A204.1 (cell line): ENCODE measurements at regions not wholly inside any gene's neighbourhood (a gene's known extent, or its start where the extent isn't known, plus 50 kb on each side); places are given as distances from the start of the nearest gene placed in this dataset.
"Not testable (repeated sequence)": the region's sequence is repeated elsewhere in the genome, so short reads cannot be mapped to it uniquely, and the experiment has no call there.

Experiments used
- FAIRE-seq: peaks from 2 replicates; lab custom pipeline; 2012; peaks lifted over from hg19 to GRCh38; lab: Jason Lieb, UNC

GRCh38 chr2:56515399-56515798, 331.6 kb downstream of the CCDC85A start:
- no peak for FAIRE-seq

GRCh38 chr2:56519806-56520205, 336.0 kb downstream of the CCDC85A start:
- FAIRE-seq = no peak

- no peak for FAIRE-seq
These were observed 338.9 kb downstream of the CCDC85A start for GRCh38 chr2:56522605-56523089.

GRCh38 chr2:56523816-56524215, 340.0 kb downstream of the CCDC85A start:
- no peak for FAIRE-seq

- no peak for FAIRE-seq
These were observed 348.1 kb downstream of the CCDC85A start for GRCh38 chr2:56531668-56532420.

GRCh38 chr2:56534321-56534720, 350.5 kb downstream of the CCDC85A start:
- no peak for FAIRE-seq

GRCh38 chr2:56537756-56538155, 354.0 kb downstream of the CCDC85A start:
- FAIRE-seq = no peak

- FAIRE-seq = no peak
These were observed 355.8 kb downstream of the CCDC85A start for GRCh38 chr2:56539618-56540017.

- no peak for FAIRE-seq
These were observed 356.7 kb downstream of the CCDC85A start for GRCh38 chr2:56540467-56540866.

GRCh38 chr2:56540916-56541315, 357.1 kb downstream of the CCDC85A start:
- no peak for FAIRE-seq

- no peak for FAIRE-seq
These were observed 358.4 kb downstream of the CCDC85A start for GRCh38 chr2:56542213-56542612.

- FAIRE-seq = no peak
These were observed 381.4 kb downstream of the CCDC85A start for GRCh38 chr2:56565143-56565542.

- FAIRE-seq = no peak
These were observed 387.3 kb downstream of the CCDC85A start for GRCh38 chr2:56571074-56571473.

GRCh38 chr2:56576001-56576400, 392.2 kb downstream of the CCDC85A start:
- FAIRE-seq = no peak

GRCh38 chr2:56580242-56580641, 396.5 kb downstream of the CCDC85A start:
- no peak for FAIRE-seq

- no peak for FAIRE-seq
These were observed 398.8 kb downstream of the CCDC85A start for GRCh38 chr2:56582570-56582969.

GRCh38 chr2:56583796-56584315, 400.1 kb downstream of the CCDC85A start:
- no peak for FAIRE-seq

GRCh38 chr2:56587456-56587855, 403.7 kb downstream of the CCDC85A start:
- no peak for FAIRE-seq

- no peak for FAIRE-seq
These were observed 405.4 kb downstream of the CCDC85A start for GRCh38 chr2:56589194-56589593.

- FAIRE-seq = no peak
These were observed 406.0 kb downstream of the CCDC85A start for GRCh38 chr2:56589835-56590234.

- FAIRE-seq = no peak
These were observed 406.8 kb downstream of the CCDC85A start for GRCh38 chr2:56590611-56591010.

- not testable (repeated sequence) for FAIRE-seq
These were observed 422.3 kb downstream of the CCDC85A start for GRCh38 chr2:56606086-56606485.

GRCh38 chr2:56613254-56613653, 429.5 kb downstream of the CCDC85A start:
- FAIRE-seq = no peak

- FAIRE-seq = no peak
These were observed 430.1 kb downstream of the CCDC85A start for GRCh38 chr2:56613920-56614319.
